H1 (cell line): ENCODE measurements at regions not wholly inside any gene's neighbourhood (a gene's known extent, or its start where the extent isn't known, plus 50 kb on each side); places are given as distances from the start of the nearest gene placed in this dataset.

Experiments used
- CTCF ChIA-PET: fragments of 300-600 bp; sonication (Branson Sonifier 250); formaldehyde crosslinking; loops from one replicate; lab custom pipeline; 2021; ENCODE audit not compliant: partially characterized antibody; lab: Charles Lee
- POLR2A ChIA-PET: fragments of 300-600 bp; sonication (Branson Sonifier 250); formaldehyde crosslinking; loops from one replicate; lab custom pipeline; 2021; ENCODE audit warnings: inconsistent platforms; ENCODE audit not compliant: partially characterized antibody; lab: Charles Lee
- DNase-seq, 2 experiments: peaks; one replicate each; pipeline versions ENCODE4 v3.0.0 to v3.0.0-alpha.2; 2010 to 2022; ENCODE audit warnings: low spot score in 2 of 2, low read depth in 1 of 2, mixed read lengths in 1 of 2
- FAIRE-seq: peaks from 2 replicates; lab custom pipeline; 2011; peaks lifted over from hg19 to GRCh38; lab: Jason Lieb, UNC
- H2AFZ ChIP-seq: 2 replicates; pipeline ENCODE4 v1.8.1; 2012; ENCODE audit warnings: low read length, inconsistent platforms
- H2AK5ac ChIP-seq: 2 replicates; pipeline ENCODE4 v1.6.1; 2013; ENCODE audit warnings: low read depth, low read length
- H2BK120ac ChIP-seq: replicated peaks from 2 replicates; pipeline ENCODE3; 2013; ENCODE audit warnings: low read depth, low read length, inconsistent platforms
- H2BK12ac ChIP-seq: 2 replicates; pipeline ENCODE4 v1.6.1; 2013; ENCODE audit warnings: low read depth, low read length
- H2BK15ac ChIP-seq: 2 replicates; pipeline ENCODE4 v1.6.1; 2013; ENCODE audit warnings: low read length
- H2BK20ac ChIP-seq: 2 replicates; pipeline ENCODE4 v1.6.1; 2013; ENCODE audit warnings: low read length
- H2BK5ac ChIP-seq: 2 replicates; pipeline ENCODE4 v1.6.1; 2013; ENCODE audit warnings: low read depth, low read length
- H3K14ac ChIP-seq: 2 replicates; pipeline ENCODE4 v1.6.1; 2013; ENCODE audit warnings: inconsistent platforms; ENCODE audit not compliant: insufficient read length
- H3K18ac ChIP-seq: 2 replicates; pipeline ENCODE4 v1.6.1; 2013; ENCODE audit warnings: low read length; ENCODE audit errors: extremely low read depth
- H3K23ac ChIP-seq: 2 replicates; pipeline ENCODE4 v1.6.1; 2013; ENCODE audit warnings: inconsistent platforms; ENCODE audit not compliant: insufficient read length
- H3K23me2 ChIP-seq: 2 replicates; pipeline ENCODE4 v1.6.1; 2013; ENCODE audit warnings: low read depth, low read length
- H3K27ac ChIP-seq: 2 replicates; pipeline ENCODE4 v1.6.1; 2011; ENCODE audit warnings: low read depth, low read length, inconsistent platforms
- H3K27me3 ChIP-seq, 4 experiments: replicated peaks in 1 of 4; 1 replicate in 1 of 4; 2 replicates in 3 of 4; pipeline versions ENCODE4 v1.6.1 to v1.8.1; 2011 to 2013; ENCODE audit warnings: low read length in 3 of 4, mild to moderate bottlenecking in 3 of 4, inconsistent platforms in 2 of 4, mixed read lengths in 2 of 4, moderate library complexity in 1 of 4; ENCODE audit not compliant: control insufficient read depth in 3 of 4, insufficient read depth in 3 of 4; ENCODE audit errors: extremely low read depth in 1 of 4
- H3K36me3 ChIP-seq, 4 experiments: 2 replicates each; pipeline versions ENCODE4 v1.6.1 to v1.8.1; 2011 to 2013; ENCODE audit warnings: mild to moderate bottlenecking in 4 of 4, low read length in 3 of 4, moderate library complexity in 2 of 4, control low read depth in 1 of 4, inconsistent platforms in 1 of 4; ENCODE audit not compliant: insufficient read depth in 4 of 4, control insufficient read depth in 2 of 4
- H3K4ac ChIP-seq: replicated peaks from 2 replicates; pipeline ENCODE3; 2013; ENCODE audit warnings: low read length, low read depth, mixed read lengths, inconsistent platforms; ENCODE audit not compliant: insufficient read length
- H3K4me1 ChIP-seq, 4 experiments: replicated peaks in 1 of 4; 1 replicate in 1 of 4; 2 replicates in 3 of 4; pipeline versions ENCODE4 v1.6.1 to v1.8.1; 2011 to 2013; ENCODE audit warnings: low read length in 3 of 4, inconsistent platforms in 2 of 4, mixed read lengths in 1 of 4; ENCODE audit not compliant: insufficient read depth in 4 of 4, control insufficient read depth in 3 of 4
- H3K4me2 ChIP-seq, 2 experiments: 2 replicates each; pipeline versions ENCODE4 v1.6.1 to v1.8.1; 2011 to 2013; ENCODE audit warnings: low read depth in 2 of 2, low read length in 2 of 2, control low read depth in 1 of 2, inconsistent platforms in 1 of 2, mild to moderate bottlenecking in 1 of 2; ENCODE audit not compliant: insufficient read depth in 1 of 2
- H3K4me3 ChIP-seq, 4 experiments: fragments of 200-600, 300-600 bp in 1 of 4; sonication (generic), shearing (Covaris generic), sonication (Bioruptor Twin) in 1 of 4; 2 replicates each; pipeline versions ENCODE4 v1.5.1 to v1.8.1; 2011 to 2016; ENCODE audit warnings: low read length in 4 of 4, low read depth in 3 of 4, control low read depth in 2 of 4, inconsistent platforms in 2 of 4, mild to moderate bottlenecking in 2 of 4, mixed read lengths in 1 of 4, moderate library complexity in 1 of 4; ENCODE audit not compliant: insufficient read depth in 2 of 4; ENCODE audit errors: extremely low read depth in 1 of 4
- H3K56ac ChIP-seq: replicated peaks from 2 replicates; pipeline ENCODE3; 2013; ENCODE audit warnings: low read depth, mild to moderate bottlenecking, mixed read lengths, low read length, inconsistent platforms; ENCODE audit not compliant: insufficient read length
- H3K79me1 ChIP-seq: 2 replicates; pipeline ENCODE4 v1.6.1; 2013; ENCODE audit warnings: low read depth, low read length, control low read depth
- H3K79me2 ChIP-seq, 2 experiments: 2 replicates each; pipeline versions ENCODE4 v1.6.1 to v1.8.1; 2012 to 2013; ENCODE audit warnings: low read length in 2 of 2, mild to moderate bottlenecking in 2 of 2, inconsistent platforms in 1 of 2; ENCODE audit not compliant: insufficient read depth in 2 of 2, control insufficient read depth in 1 of 2
- H3K9ac ChIP-seq, 4 experiments: replicated peaks in 1 of 4; 1 replicate in 1 of 4; 2 replicates in 3 of 4; pipeline versions ENCODE4 v1.6.1 to v1.8.1; 2011 to 2013; ENCODE audit warnings: low read depth in 3 of 4, low read length in 3 of 4, control low read depth in 2 of 4, mild to moderate bottlenecking in 2 of 4, moderate library complexity in 2 of 4, inconsistent platforms in 1 of 4; ENCODE audit errors: extremely low read depth in 1 of 4
- H3K9me3 ChIP-seq, 2 experiments: 2 replicates each; pipeline versions ENCODE4 v1.6.1 to v1.8.1; 2012 to 2013; ENCODE audit warnings: mild to moderate bottlenecking in 2 of 2, moderate library complexity in 2 of 2, control low read depth in 1 of 2, inconsistent platforms in 1 of 2, low read depth in 1 of 2, low read length in 1 of 2, mixed read lengths in 1 of 2; ENCODE audit not compliant: insufficient read depth in 2 of 2
- H4K20me1 ChIP-seq, 2 experiments: replicated peaks in 1 of 2; 2 replicates each; pipeline versions ENCODE3 to v1.8.1; 2011 to 2013; ENCODE audit warnings: inconsistent platforms in 2 of 2, low read length in 2 of 2, mild to moderate bottlenecking in 1 of 2; ENCODE audit not compliant: insufficient read depth in 2 of 2, control insufficient read depth in 1 of 2
- H4K5ac ChIP-seq: 2 replicates; pipeline ENCODE4 v1.6.1; 2013; ENCODE audit warnings: low read length, low read depth, mixed read lengths, inconsistent platforms; ENCODE audit not compliant: insufficient read length
- H4K8ac ChIP-seq: 2 replicates; pipeline ENCODE4 v1.8.0; 2013; ENCODE audit warnings: mild to moderate bottlenecking, moderate library complexity, low read length, inconsistent platforms; ENCODE audit not compliant: insufficient read depth; ENCODE audit errors: extremely low read depth
- H4K91ac ChIP-seq: replicated peaks from 2 replicates; pipeline ENCODE3; 2013; ENCODE audit warnings: low read length, mixed read lengths, inconsistent platforms; ENCODE audit not compliant: insufficient read length
- WGBS, 2 experiments: shearing (Covaris generic) in 1 of 2; methylation state at CpG; one replicate each; pipeline versions ENCODE4 v1.1.6 to v1.1.7; 2013 to 2015; ENCODE audit warnings: low lambda C conversion rate in 2 of 2, mixed read lengths in 2 of 2, inconsistent platforms in 1 of 2, low coverage in 1 of 2, missing lambda C conversion rate in 1 of 2; ENCODE audit not compliant: insufficient replicate concordance in 2 of 2, insufficient coverage in 1 of 2, insufficient read length in 1 of 2; ENCODE audit errors: extremely low coverage in 1 of 2, missing lambda C conversion rate in 1 of 2; 5-methylcytosine and 5-hydroxymethylcytosine counted together
- TF ChIP-seq, protein P1 (sequence below): IDR thresholded peaks from 2 replicates; pipeline ENCODE4 v1.6.1; 2012; ENCODE audit warnings: inconsistent platforms
- TF ChIP-seq, protein P2 (sequence below): IDR thresholded peaks from 2 replicates; pipeline ENCODE4 v1.6.1; 2012; ENCODE audit warnings: inconsistent platforms

DNA sequence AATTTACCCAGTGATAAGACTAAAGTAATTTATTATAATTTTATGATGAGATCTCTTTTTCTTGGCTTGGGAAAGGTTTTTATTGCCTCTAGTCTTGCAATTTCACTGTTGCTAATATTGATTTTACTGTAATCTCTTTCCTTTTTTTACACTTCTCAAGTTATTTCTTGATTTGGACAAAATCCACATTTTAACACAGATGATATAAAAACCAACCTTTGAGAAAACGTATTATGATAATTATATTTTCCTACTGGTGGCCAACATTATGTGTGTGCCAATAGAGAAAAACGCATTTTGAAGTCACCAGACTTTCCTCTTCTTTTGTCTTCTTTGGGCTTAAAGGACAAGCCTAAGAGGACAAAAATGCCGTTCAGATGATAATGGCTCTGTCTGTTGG lies 314.9 kb downstream of the PRDM2 start:
- Histone ChIP-seq H3K9me3 (peaks cover 5 to 8% of the 10 kb centered on the region in 2 experiments; a peak in 2 of 4 replicates), H3K4ac (no peak overlapping the region), H4K20me1 (no peaks in the 10 kb centered on the region), H2AFZ (no peak overlapping the region), H3K23me2 (no peaks in the 10 kb centered on the region), H2BK15ac (no peak overlapping the region), H3K27me3 (no peaks in the 10 kb centered on the region), H2BK12ac (no peak overlapping the region), H4K8ac (no peak overlapping the region), H2BK20ac (no peak overlapping the region), H3K9ac (no peak overlapping the region), H4K91ac (no peak overlapping the region), H3K36me3 (no peaks in the 10 kb centered on the region), H3K79me2 (no peaks in the 10 kb centered on the region), H3K4me2 (no peak overlapping the region), H3K18ac (no peak overlapping the region), H2BK120ac (no peak overlapping the region), H4K5ac (no peak overlapping the region), H3K23ac (no peak overlapping the region), H2BK5ac (no peak overlapping the region), H3K27ac (no peak overlapping the region), H2AK5ac (no peak overlapping the region), H3K14ac (no peak overlapping the region), H3K56ac (no peak overlapping the region), H3K4me1 (peaks cover 0 to 8% (median 5%) of the 10 kb centered on the region in 4 experiments; a peak in 4 of 7 replicates)
- ChIA-PET POLR2A (no interaction called here), CTCF (no interaction called here)
- FAIRE-seq (no peak), DNase-seq (no peak)
- 83% methylated on average over 3 of the region's 3 CpGs; no CpG with 5 or more reads in 1 of the 2 experiments for WGBS, 2 experiments
- TF ChIP-seq, protein P1, sequence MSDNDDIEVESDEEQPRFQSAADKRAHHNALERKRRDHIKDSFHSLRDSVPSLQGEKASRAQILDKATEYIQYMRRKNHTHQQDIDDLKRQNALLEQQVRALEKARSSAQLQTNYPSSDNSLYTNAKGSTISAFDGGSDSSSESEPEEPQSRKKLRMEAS = no peak
- TF ChIP-seq, protein P2, sequence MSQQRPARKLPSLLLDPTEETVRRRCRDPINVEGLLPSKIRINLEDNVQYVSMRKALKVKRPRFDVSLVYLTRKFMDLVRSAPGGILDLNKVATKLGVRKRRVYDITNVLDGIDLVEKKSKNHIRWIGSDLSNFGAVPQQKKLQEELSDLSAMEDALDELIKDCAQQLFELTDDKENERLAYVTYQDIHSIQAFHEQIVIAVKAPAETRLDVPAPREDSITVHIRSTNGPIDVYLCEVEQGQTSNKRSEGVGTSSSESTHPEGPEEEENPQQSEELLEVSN = no peak
- TF ChIP-seq, all 59 proteins: peak for 0
- Histone ChIP-seq H3K4me3 (no peak overlapping the region), H3K79me1 (no peaks in the 10 kb centered on the region)
